ENCODE measurements at regions not wholly inside any gene's neighbourhood (a gene's known extent, or its start where the extent isn't known, plus 50 kb on each side); places are given as distances from the start of the nearest gene placed in this dataset.

- DNase-seq (no peak), ATAC-seq (no peak)
- Histone ChIP-seq H3K36me3 (no peaks in the 10 kb centered on the region), H3K4me1 (no peaks in the 10 kb centered on the region), H3K27ac (no peak overlapping the region), H3K9me3 (no peaks in the 10 kb centered on the region), H3K27me3 (ENCODE audit: low read depth) (no peaks in the 10 kb centered on the region), H3K4me3 (no peak overlapping the region)
- no peak for TF ChIP-seq CTCF (IDR thresholded peaks at IDR 0.05)
- intact Hi-C loops (cut with DNase I) = no loop called here
Observed at GRCh38 chr15:35723120-35723847, 177.3 kb upstream of the DPH6 start.

- intact Hi-C loops (cut with DNase I) = no loop called here
- Histone ChIP-seq H3K36me3 (no peaks in the 10 kb centered on the region), H3K27me3 (ENCODE audit: low read depth) (no peaks in the 10 kb centered on the region), H3K4me1 (no peaks in the 10 kb centered on the region), H3K4me3 (no peak overlapping the region), H3K27ac (no peak overlapping the region), H3K9me3 (no peaks in the 10 kb centered on the region)
- DNase-seq = no peak
- TF ChIP-seq CTCF (IDR thresholded peaks at IDR 0.05) = no peak
- ATAC-seq = no peak
Observed at GRCh38 chr15:35723852-35724251, 177.9 kb upstream of the DPH6 start.

GRCh38 chr15:35724626-35725025 is 178.7 kb upstream of the DPH6 start:
- no peak for TF ChIP-seq CTCF (IDR thresholded peaks at IDR 0.05)
- Histone ChIP-seq H3K9me3 (no peaks in the 10 kb centered on the region), H3K36me3 (no peaks in the 10 kb centered on the region), H3K4me3 (no peak overlapping the region), H3K27me3 (ENCODE audit: low read depth) (no peaks in the 10 kb centered on the region), H3K27ac (no peak overlapping the region), H3K4me1 (no peaks in the 10 kb centered on the region)
- no peak for DNase-seq
- intact Hi-C loops (cut with DNase I) = no loop called here
- ATAC-seq = no peak

- TF ChIP-seq CTCF (IDR thresholded peaks at IDR 0.05) = no peak
- Histone ChIP-seq H3K9me3 (no peaks in the 10 kb centered on the region), H3K27ac (no peak overlapping the region), H3K27me3 (ENCODE audit: low read depth) (no peaks in the 10 kb centered on the region), H3K4me1 (no peaks in the 10 kb centered on the region), H3K4me3 (no peak overlapping the region), H3K36me3 (no peaks in the 10 kb centered on the region)
- no peak for DNase-seq
- ATAC-seq = no peak
- intact Hi-C loops (cut with DNase I) = no loop called here
Observed at GRCh38 chr15:35725353-35725752, 179.4 kb upstream of the DPH6 start.

GRCh38 chr15:35727627-35728026 is 181.7 kb upstream of the DPH6 start:
- no peak for DNase-seq
- Histone ChIP-seq H3K4me1 (no peaks in the 10 kb centered on the region), H3K27ac (no peak overlapping the region), H3K36me3 (no peaks in the 10 kb centered on the region), H3K9me3 (no peaks in the 10 kb centered on the region), H3K4me3 (no peak overlapping the region), H3K27me3 (ENCODE audit: low read depth) (no peaks in the 10 kb centered on the region)
- intact Hi-C loops (cut with DNase I) = no loop called here
- ATAC-seq = no peak
- no peak for TF ChIP-seq CTCF (IDR thresholded peaks at IDR 0.05)
